MM.1S (cell line): ENCODE measurements at regions not wholly inside any gene's neighbourhood (a gene's known extent, or its start where the extent isn't known, plus 50 kb on each side); places are given as distances from the start of the nearest gene placed in this dataset.

Experiments used
- DNase-seq: peaks from one replicate; pipeline ENCODE4 v3.0.0-alpha.2; 2015
- H2AFZ ChIP-seq: fragments of 300-600 bp; sonication (generic); 2 replicates; pipeline ENCODE4 v1.6.0; 2016; ENCODE audit warnings: antibody characterized with exemption, low read length
- H3F3A ChIP-seq: fragments of 300-600 bp; sonication (generic); 2 replicates; pipeline ENCODE4 v1.6.1; 2016; ENCODE audit warnings: mild to moderate bottlenecking, antibody characterized with exemption, low read length, moderate library complexity, mixed read lengths; ENCODE audit not compliant: insufficient read depth
- H3K27ac ChIP-seq: fragments of 300-600 bp; sonication (generic); 2 replicates; pipeline ENCODE4 v1.5.1; 2016; ENCODE audit warnings: mild to moderate bottlenecking, low read length
- H3K27me3 ChIP-seq: fragments of 300-600 bp; sonication (generic); replicated peaks from 2 replicates; pipeline ENCODE4 v1.6.0; 2016; ENCODE audit warnings: low read length; ENCODE audit not compliant: insufficient read depth
- H3K36me3 ChIP-seq: fragments of 300-600 bp; sonication (generic); replicated peaks from 2 replicates; pipeline ENCODE4 v1.6.1; 2016; ENCODE audit warnings: mild to moderate bottlenecking, low read length, mixed read lengths; ENCODE audit not compliant: insufficient read depth
- H3K4me1 ChIP-seq: fragments of 300-600 bp; sonication (generic); 2 replicates; pipeline ENCODE4 v1.6.1; 2016; ENCODE audit warnings: low read length, mixed read lengths
- H3K4me2 ChIP-seq: fragments of 300-600 bp; sonication (generic); 2 replicates; pipeline ENCODE4 v1.6.0; 2016; ENCODE audit warnings: low read depth, low read length
- H3K4me3 ChIP-seq: fragments of 300-600 bp; sonication (generic); 2 replicates; pipeline ENCODE4 v1.5.1; 2016; ENCODE audit warnings: low read length, mixed read lengths
- H3K79me2 ChIP-seq: fragments of 300-600 bp; sonication (generic); 2 replicates; pipeline ENCODE4 v1.6.1; 2016; ENCODE audit warnings: mixed run types, low read length, mixed read lengths
- H3K9ac ChIP-seq: fragments of 300-600 bp; sonication (generic); 2 replicates; pipeline ENCODE4 v1.6.1; 2016; ENCODE audit warnings: low read length, mixed read lengths
- H3K9me2 ChIP-seq: fragments of 300-600 bp; sonication (generic); replicated peaks from 2 replicates; pipeline ENCODE4 v1.6.1; 2016; ENCODE audit warnings: mild to moderate bottlenecking, low read length, mixed read lengths; ENCODE audit not compliant: insufficient read depth
- H3K9me3 ChIP-seq: fragments of 300-600 bp; sonication (generic); replicated peaks from 2 replicates; pipeline ENCODE4 v1.6.1; 2016; ENCODE audit warnings: mild to moderate bottlenecking, low read length, mixed read lengths; ENCODE audit not compliant: insufficient read depth
- H4K20me1 ChIP-seq: fragments of 300-600 bp; sonication (generic); 2 replicates; pipeline ENCODE4 v1.6.1; 2016; ENCODE audit warnings: mild to moderate bottlenecking, low read length, moderate library complexity, mixed read lengths; ENCODE audit not compliant: insufficient read depth
- CTCF ChIP-seq: fragments of 300-600 bp; sonication (generic); IDR thresholded peaks from 2 replicates; pipeline ENCODE4 v1.5.1; 2016; ENCODE audit warnings: antibody characterized with exemption, low read length, mixed read lengths
- EZH2 ChIP-seq: fragments of 300-600 bp; sonication (generic); optimal IDR thresholded peaks from 2 replicates; pipeline ENCODE3; 2017; ENCODE audit warnings: low read depth, mild to moderate bottlenecking, antibody characterized with exemption, low read length, mixed read lengths
- EZH2phosphoT487 ChIP-seq: fragments of 300-600 bp; sonication (generic); IDR thresholded peaks from 2 replicates; pipeline ENCODE4 v1.6.1; 2018; ENCODE audit warnings: antibody characterized with exemption, low read length

- Histone ChIP-seq H3K4me3 (no peak overlapping the region), H3K27me3 (no peaks in the 10 kb centered on the region), H4K20me1 (no peaks in the 10 kb centered on the region), H3K36me3 (no peaks in the 10 kb centered on the region), H3K27ac (no peak overlapping the region), H2AFZ (no peak overlapping the region), H3K9me2 (no peaks in the 10 kb centered on the region), H3F3A (no peaks in the 10 kb centered on the region), H3K9me3 (no peaks in the 10 kb centered on the region), H3K4me1 (no peaks in the 10 kb centered on the region), H3K9ac (no peak overlapping the region), H3K4me2 (no peak overlapping the region), H3K79me2 (no peaks in the 10 kb centered on the region)
- TF ChIP-seq EZH2phosphoT487, result no peak
- no peak for TF ChIP-seq CTCF
- no peak for TF ChIP-seq EZH2
- no peak for DNase-seq
These were observed 116.8 kb downstream of the BOD1 start for GRCh38 chr5:173499471-173500212.

GRCh38 chr5:173498739-173499470 is 117.5 kb downstream of the BOD1 start:
- Histone ChIP-seq H3K27ac (no peak overlapping the region), H3K9ac (no peak overlapping the region), H2AFZ (no peak overlapping the region), H3K9me3 (no peaks in the 10 kb centered on the region), H4K20me1 (no peaks in the 10 kb centered on the region), H3K36me3 (no peaks in the 10 kb centered on the region), H3K4me1 (no peaks in the 10 kb centered on the region), H3K9me2 (no peaks in the 10 kb centered on the region), H3F3A (no peaks in the 10 kb centered on the region), H3K79me2 (no peaks in the 10 kb centered on the region), H3K27me3 (no peaks in the 10 kb centered on the region), H3K4me3 (no peak overlapping the region), H3K4me2 (no peak overlapping the region)
- DNase-seq, result no peak
- TF ChIP-seq CTCF, result no peak
- no peak for TF ChIP-seq EZH2phosphoT487
- TF ChIP-seq EZH2, result no peak

GRCh38 chr5:173498286-173498685 is 118.2 kb downstream of the BOD1 start:
- TF ChIP-seq EZH2phosphoT487, result no peak
- no peak for TF ChIP-seq EZH2
- TF ChIP-seq CTCF, result no peak
- H3K36me3 ChIP-seq, result no peaks in the 10 kb centered on the region
- no peaks in the 10 kb centered on the region for H3K4me1 ChIP-seq
- H4K20me1 ChIP-seq, result no peaks in the 10 kb centered on the region
- no peak for DNase-seq
- no peak overlapping the region for H3K4me2 ChIP-seq
- H3K27ac ChIP-seq, result no peak overlapping the region
- H2AFZ ChIP-seq, result no peak overlapping the region
- H3K27me3 ChIP-seq, result no peaks in the 10 kb centered on the region
- no peak overlapping the region for H3K9ac ChIP-seq
- no peaks in the 10 kb centered on the region for H3K79me2 ChIP-seq
- no peaks in the 10 kb centered on the region for H3K9me3 ChIP-seq
- no peaks in the 10 kb centered on the region for H3K9me2 ChIP-seq
- no peak overlapping the region for H3K4me3 ChIP-seq
- no peaks in the 10 kb centered on the region for H3F3A ChIP-seq
